Midbrain (tissue), 1 donor: ENCODE measurements at regions not wholly inside any gene's neighbourhood (a gene's known extent, or its start where the extent isn't known, plus 50 kb on each side); places are given as distances from the start of the nearest gene placed in this dataset.

Source experiments
- DNase-seq: peaks from one replicate; lab custom pipeline; 2025; lab: John Stamatoyannopoulos, UW

GRCh38 chr15:29455055-29455454 lies 185.4 kb upstream of the NSMCE3 start:
- no peak for DNase-seq

GRCh38 chr15:29454506-29454905 lies 184.9 kb upstream of the NSMCE3 start:
- no peak for DNase-seq

GRCh38 chr15:29452881-29453731 lies 183.5 kb upstream of the NSMCE3 start:
- no peak for DNase-seq

DNA sequence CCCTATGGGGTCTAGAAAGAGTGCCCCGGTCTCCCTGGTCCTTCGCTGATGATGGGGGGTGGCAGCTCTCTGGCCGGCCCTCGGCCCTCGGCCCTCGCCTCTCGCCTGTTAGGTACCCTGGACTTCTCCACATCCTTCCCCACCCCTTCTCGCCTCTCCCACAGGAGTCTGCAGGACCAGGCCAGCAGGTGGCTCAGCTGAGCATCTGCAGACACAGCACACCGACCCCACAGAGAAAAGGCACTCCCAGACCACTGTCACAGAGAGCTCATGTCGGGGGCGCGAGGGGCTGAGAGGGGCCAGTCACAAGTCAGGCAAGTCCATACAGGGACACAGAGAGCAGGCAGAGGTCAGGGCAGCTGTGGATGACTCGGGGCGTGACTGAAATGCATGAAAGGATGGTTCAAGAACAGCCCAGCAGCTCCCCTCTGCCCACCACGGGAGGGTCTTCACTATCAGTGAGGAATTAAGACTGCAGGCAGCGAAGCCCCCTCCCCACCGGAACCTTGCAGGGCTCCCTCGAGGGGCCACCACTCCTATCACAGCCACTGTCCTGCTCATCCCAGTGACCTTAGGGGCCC lies 181.7 kb upstream of the NSMCE3 start:
- no peak for DNase-seq

DNA sequence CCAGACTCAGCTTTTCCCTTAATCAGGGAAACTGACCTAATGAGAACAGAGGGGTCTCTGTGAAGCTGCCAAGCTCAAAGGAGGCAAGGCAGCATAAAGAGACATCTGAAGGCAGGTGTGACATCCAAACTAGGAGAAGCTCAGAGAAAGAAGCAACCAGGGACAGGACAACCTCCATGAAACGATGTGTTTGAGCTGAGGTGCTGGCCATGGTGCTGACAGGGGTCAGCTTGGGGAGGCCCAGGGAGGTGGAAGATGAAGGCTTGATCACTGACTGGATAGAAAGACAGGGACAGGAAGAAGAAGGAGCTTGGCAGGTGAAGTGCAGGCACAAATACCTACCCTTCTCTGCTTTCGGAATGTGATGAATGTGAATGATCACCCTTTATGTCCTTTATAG lies 179.5 kb upstream of the NSMCE3 start:
- DNase-seq = no peak

DNA sequence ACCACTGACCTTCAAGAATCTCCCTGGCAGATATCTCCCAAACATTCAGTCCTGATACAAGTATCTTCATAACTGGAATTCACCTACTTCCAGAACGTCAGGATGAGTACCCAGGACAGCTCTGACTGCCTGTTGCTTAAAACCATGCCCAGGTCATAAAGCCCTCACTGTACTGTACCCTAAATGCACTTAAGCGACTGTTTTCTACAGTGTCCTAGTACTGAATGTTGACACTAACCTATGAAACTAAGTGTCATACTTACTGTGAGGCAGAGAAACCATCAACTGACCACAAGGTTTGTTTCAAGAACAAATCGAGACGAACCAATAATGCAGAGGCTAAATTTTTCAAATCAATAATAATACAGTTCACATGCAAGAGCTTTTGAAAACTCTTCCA lies 178.7 kb upstream of the NSMCE3 start:
- DNase-seq = no peak

- no peak for DNase-seq
Observed at GRCh38 chr15:29446480-29446879, 176.9 kb upstream of the NSMCE3 start.

GRCh38 chr15:29442532-29442931 lies 172.9 kb upstream of the NSMCE3 start:
- DNase-seq = no peak

GRCh38 chr15:29440541-29440940 lies 170.9 kb upstream of the NSMCE3 start:
- DNase-seq = no peak

- DNase-seq = no peak
Observed at GRCh38 chr15:29438703-29439055, 169.1 kb upstream of the NSMCE3 start.

DNA sequence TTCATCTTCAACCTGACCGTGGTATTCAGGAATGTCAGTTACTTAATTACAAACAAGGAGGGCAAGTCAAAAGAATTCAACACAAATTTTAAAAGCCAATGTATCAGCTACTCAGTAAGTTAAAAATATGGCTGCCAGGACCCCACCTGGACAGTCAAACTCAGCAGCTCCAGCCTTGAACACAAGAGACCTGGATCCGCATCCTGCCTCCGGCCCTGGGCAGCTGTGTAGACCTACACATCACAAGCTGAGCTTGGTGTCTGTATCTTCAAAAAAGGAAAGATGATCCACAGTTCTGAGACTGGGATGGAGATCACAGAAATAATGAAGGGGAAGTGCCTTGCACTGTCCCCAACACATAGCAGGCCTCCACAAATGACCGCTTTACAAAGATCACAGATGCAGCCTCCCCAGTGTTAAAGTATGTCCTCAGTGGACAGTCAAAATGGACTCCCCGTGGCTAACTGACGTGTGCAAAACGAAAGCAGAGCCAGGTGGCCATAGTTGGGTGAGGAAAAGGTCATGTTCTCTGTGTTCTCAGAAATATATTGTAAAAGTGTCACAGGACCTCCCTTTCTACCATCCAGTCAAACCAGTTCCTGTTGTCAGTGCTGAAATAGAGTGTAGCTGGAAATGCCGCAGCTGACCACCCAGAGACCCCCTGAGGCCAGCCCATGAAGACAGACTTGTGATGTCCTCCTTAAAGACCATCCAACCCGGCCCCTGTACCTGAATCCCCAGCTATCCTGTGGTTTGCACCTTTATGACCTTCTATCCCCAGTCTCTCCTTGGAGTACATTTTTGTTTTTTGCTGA lies 168.5 kb upstream of the NSMCE3 start:
- DNase-seq = no peak

- DNase-seq = no peak
Observed at GRCh38 chr15:29435811-29436210, 166.2 kb upstream of the NSMCE3 start.

GRCh38 chr15:29434280-29434679 lies 164.7 kb upstream of the NSMCE3 start:
- DNase-seq = no peak

GRCh38 chr15:29433507-29434248 lies 164.1 kb upstream of the NSMCE3 start:
- no peak for DNase-seq

- no peak for DNase-seq
Observed at GRCh38 chr15:29433050-29433318, 163.4 kb upstream of the NSMCE3 start.

DNA sequence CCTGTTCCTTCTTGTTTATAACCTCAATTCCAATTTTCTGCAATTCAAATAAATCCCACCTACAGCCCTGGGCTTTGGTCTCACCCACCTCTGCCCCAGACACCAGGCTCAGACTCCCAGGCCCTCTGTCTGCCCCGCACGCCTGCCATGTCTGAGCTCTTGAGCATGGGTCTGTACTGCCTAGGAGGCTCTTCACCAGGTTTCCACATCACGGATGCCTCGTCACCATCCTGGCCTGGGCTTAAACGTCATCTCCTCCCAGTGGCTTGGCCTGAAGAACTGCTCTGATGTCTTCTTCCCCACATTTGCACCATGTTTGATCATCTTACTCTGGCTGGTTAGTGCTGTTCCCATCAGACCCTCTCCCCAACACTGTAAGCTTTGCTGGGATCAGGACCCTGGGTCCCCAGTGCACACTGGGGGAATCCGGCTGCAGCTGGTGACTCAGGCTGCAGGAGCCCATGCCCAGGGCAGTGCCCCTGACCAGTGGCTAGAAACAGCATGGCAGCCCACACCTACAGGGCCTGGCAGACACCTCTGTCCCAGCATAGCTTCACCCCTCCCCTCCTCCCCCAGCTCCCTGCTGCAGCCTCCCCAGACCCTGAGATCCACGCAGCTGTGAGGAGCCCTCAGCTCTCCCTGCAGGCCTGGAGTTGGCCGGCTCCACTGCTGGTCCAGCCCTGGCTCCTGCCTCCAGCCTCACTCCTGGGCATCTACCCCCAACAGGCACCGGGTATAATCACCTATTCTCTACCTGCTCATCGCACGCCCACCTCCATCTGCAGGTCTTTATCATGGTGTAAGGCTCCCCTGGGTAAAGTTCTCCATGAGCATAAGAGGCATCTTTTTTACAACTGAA lies 162.8 kb upstream of the NSMCE3 start:
- no peak for DNase-seq

DNA sequence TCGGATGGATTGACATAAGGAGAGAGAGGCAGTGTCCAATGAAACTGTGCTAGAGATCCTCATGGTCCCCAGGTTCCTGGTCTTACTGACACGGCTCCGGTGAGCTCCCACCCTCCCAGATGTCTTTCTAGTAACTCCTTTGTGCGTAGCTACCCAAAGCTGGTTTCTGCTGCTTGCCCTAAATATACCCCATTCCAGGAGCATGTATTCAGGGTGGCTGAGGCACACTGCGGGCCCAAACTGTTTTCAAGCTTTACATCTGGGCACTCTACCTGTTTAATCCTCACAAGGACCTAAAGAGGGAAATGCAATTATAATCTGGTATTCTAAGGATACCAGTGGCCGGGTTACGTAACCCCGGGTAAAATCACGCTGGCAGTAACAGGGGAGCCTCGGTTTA lies 161.2 kb upstream of the NSMCE3 start:
- no peak for DNase-seq

- DNase-seq = no peak
Observed at GRCh38 chr15:29430124-29430523, 160.5 kb upstream of the NSMCE3 start.

DNA sequence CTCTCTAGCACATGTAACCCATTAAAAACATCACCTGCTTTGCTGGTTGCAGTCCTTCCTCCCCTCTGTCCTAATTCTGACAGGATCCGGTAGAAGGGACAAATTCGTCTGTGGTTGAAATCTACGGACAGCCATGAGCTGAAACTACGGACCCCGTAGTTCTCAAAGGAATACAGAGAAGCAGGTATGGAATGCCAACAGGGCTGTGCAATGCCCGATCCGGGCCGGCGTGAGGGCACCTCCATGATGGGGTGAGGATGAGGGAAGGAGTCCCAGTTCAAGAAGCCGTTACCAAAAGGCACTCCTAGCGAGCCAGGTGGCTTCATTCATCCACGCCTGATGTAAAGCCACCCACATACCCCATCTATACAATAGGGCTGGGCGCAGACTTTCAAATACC lies 160.0 kb upstream of the NSMCE3 start:
- DNase-seq = no peak

DNA sequence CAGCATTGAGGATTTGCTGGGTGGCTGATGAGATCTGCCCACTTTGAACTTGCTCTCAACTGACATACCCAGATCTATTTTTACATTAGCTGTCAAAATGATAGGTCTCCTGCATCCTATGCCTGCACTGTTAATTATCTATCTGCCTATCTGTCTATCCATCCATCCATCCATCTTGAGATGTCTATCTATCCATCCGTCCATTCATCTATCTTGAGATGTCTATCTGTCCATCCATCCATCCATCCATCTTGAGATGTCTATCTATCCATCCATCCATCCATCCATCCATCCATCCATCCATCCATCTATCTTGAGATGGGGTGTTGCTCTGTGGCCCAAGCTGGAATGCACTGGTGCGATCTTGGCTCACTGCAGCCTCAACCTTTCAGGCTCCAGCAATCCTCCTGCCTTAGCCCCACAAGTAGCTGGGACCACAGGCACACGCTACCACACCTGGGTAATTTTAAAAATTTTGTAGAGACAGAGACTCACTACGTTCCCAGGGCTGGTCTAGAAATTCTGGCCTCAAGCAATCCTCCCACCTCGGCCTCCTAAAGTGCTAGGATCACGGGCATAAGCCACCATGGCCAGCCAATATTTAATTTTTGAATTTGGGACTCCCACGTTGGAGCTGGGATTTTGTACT lies 159.4 kb upstream of the NSMCE3 start:
- DNase-seq = no peak

- DNase-seq = no peak
Observed at GRCh38 chr15:29425864-29426263, 156.2 kb upstream of the NSMCE3 start.
